HFFc6 (cell line): ENCODE measurements at regions not wholly inside any gene's neighbourhood (a gene's known extent, or its start where the extent isn't known, plus 50 kb on each side); places are given as distances from the start of the nearest gene placed in this dataset.

Experiments used
- DNase-seq: peaks from one replicate; pipeline ENCODE4 v3.0.0-alpha.2; 2018
- H3K27ac Mint-ChIP-seq: 2 replicates; pipeline ENCODE4 v1.8.0; 2020; ENCODE audit warnings: mild to moderate bottlenecking, mixed read lengths
- H3K27me3 Mint-ChIP-seq: 2 replicates; pipeline ENCODE4 v1.8.0; 2021; ENCODE audit warnings: mild to moderate bottlenecking, moderate library complexity, mixed read lengths; ENCODE audit not compliant: insufficient read depth
- H3K36me3 Mint-ChIP-seq: 2 replicates; pipeline ENCODE4 v1.8.0; 2021; ENCODE audit warnings: low read depth, mixed read lengths
- H3K4me1 Mint-ChIP-seq: 2 replicates; pipeline ENCODE4 v1.8.0; 2020; ENCODE audit warnings: low read depth, mixed read lengths
- H3K4me3 Mint-ChIP-seq: 2 replicates; pipeline ENCODE4 v1.8.0; 2020; ENCODE audit warnings: mild to moderate bottlenecking, moderate library complexity, mixed read lengths
- H3K9me3 Mint-ChIP-seq: 2 replicates; pipeline ENCODE4 v1.8.0; 2020; ENCODE audit warnings: mild to moderate bottlenecking, mixed read lengths
- CTCF ChIP-seq: fragments of 200-600 bp; sonication (generic); IDR thresholded peaks from 2 replicates; pipeline ENCODE4 v1.5.0; 2021; ENCODE audit warnings: antibody characterized with exemption, mild to moderate bottlenecking

- TF ChIP-seq CTCF = no peak
- Mint-ChIP-seq H3K4me1 (no peaks in the 10 kb centered on the region), H3K9me3 (peaks cover 51% of the 10 kb centered on the region), H3K27me3 (peaks cover 3% of the 10 kb centered on the region; the same call in 1 of the 2 replicates), H3K4me3 (no peak overlapping the region), H3K27ac (no peak overlapping the region), H3K36me3 (peaks cover 6% of the 10 kb centered on the region; the same call in 1 of the 2 replicates)
- DNase-seq = no peak
These were observed 777.3 kb downstream of the CCSER2 start for GRCh38 chr10:85105614-85106255.

GRCh38 chr10:85111271-85111670 lies 782.9 kb downstream of the CCSER2 start:
- peaks cover 3% of the 10 kb centered on the region; the same call in 1 of the 2 replicates for H3K27me3 Mint-ChIP-seq
- no peaks in the 10 kb centered on the region for H3K4me1 Mint-ChIP-seq
- DNase-seq = no peak
- no peak for TF ChIP-seq CTCF
- H3K36me3 Mint-ChIP-seq = no peaks in the 10 kb centered on the region
- peaks cover 37% of the 10 kb centered on the region for H3K9me3 Mint-ChIP-seq
- no peak overlapping the region for H3K4me3 Mint-ChIP-seq
- no peak overlapping the region for H3K27ac Mint-ChIP-seq

GRCh38 chr10:85124603-85125051 lies 796.2 kb downstream of the CCSER2 start:
- Mint-ChIP-seq H3K4me1 (no peaks in the 10 kb centered on the region), H3K4me3 (no peak overlapping the region), H3K36me3 (0 out of 2 replicates have a peak, but pooled peaks cover 5% of the 10 kb centered on the region), H3K9me3 (peaks cover 25% of the 10 kb centered on the region), H3K27ac (no peak overlapping the region), H3K27me3 (peaks cover 2% of the 10 kb centered on the region; the same call in 1 of the 2 replicates)
- DNase-seq = no peak
- no peak for TF ChIP-seq CTCF

GRCh38 chr10:85137253-85137652 lies 808.9 kb downstream of the CCSER2 start:
- H3K27ac Mint-ChIP-seq = no peak overlapping the region
- no peaks in the 10 kb centered on the region; the same call in 1 of the 2 replicates for H3K27me3 Mint-ChIP-seq
- H3K36me3 Mint-ChIP-seq = no peaks in the 10 kb centered on the region
- no peak for DNase-seq
- H3K4me3 Mint-ChIP-seq = no peak overlapping the region
- TF ChIP-seq CTCF = no peak
- no peaks in the 10 kb centered on the region for H3K4me1 Mint-ChIP-seq
- peaks cover 29% of the 10 kb centered on the region for H3K9me3 Mint-ChIP-seq

GRCh38 chr10:85138046-85138445 lies 809.7 kb downstream of the CCSER2 start:
- Mint-ChIP-seq H3K27me3 (no peaks in the 10 kb centered on the region; the same call in 1 of the 2 replicates), H3K4me3 (no peak overlapping the region), H3K36me3 (no peaks in the 10 kb centered on the region), H3K9me3 (peaks cover 34% of the 10 kb centered on the region), H3K27ac (no peak overlapping the region), H3K4me1 (no peaks in the 10 kb centered on the region)
- no peak for DNase-seq
- TF ChIP-seq CTCF = no peak
